Breast epithelium (tissue), 3 donors: ENCODE measurements at regions not wholly inside any gene's neighbourhood (a gene's known extent, or its start where the extent isn't known, plus 50 kb on each side); places are given as distances from the start of the nearest gene placed in this dataset.

Experiments used
- CTCF ChIP-seq, 3 donors: fragments of 450-650 bp; IDR thresholded peaks; one replicate each; pipeline ENCODE4 v1.5.1; 2016 to 2017; ENCODE audit warnings: antibody characterized with exemption in 3 of 3, mild to moderate bottlenecking in 3 of 3, moderate library complexity in 3 of 3
- POLR2AphosphoS5 ChIP-seq, 3 donors: sonication (generic); formaldehyde crosslinking; IDR thresholded peaks; one replicate each; pipeline ENCODE4 v1.6.1; 2017; ENCODE audit warnings: antibody characterized with exemption in 3 of 3

GRCh38 chr11:80810695-80811094, 1369.9 kb upstream of the TENM4 start:
- TF ChIP-seq CTCF (IDR thresholded peaks at IDR 0.05) (no peak), POLR2AphosphoS5 (IDR thresholded peaks at IDR 0.05) (no peak)
